Erythroblast (primary cell): ENCODE measurements at regions not wholly inside any gene's neighbourhood (a gene's known extent, or its start where the extent isn't known, plus 50 kb on each side); places are given as distances from the start of the nearest gene placed in this dataset.

Experiments used
- GATA1 ChIP-seq: IDR thresholded peaks from 2 replicates; pipeline ENCODE4 v1.6.1; 2011; ENCODE audit warnings: low read depth, mild to moderate bottlenecking, control low read depth, low read length, moderate library complexity
- POLR2A ChIP-seq: IDR thresholded peaks from 2 replicates; pipeline ENCODE4 v1.6.1; 2011; ENCODE audit warnings: mild to moderate bottlenecking, low read length

DNA sequence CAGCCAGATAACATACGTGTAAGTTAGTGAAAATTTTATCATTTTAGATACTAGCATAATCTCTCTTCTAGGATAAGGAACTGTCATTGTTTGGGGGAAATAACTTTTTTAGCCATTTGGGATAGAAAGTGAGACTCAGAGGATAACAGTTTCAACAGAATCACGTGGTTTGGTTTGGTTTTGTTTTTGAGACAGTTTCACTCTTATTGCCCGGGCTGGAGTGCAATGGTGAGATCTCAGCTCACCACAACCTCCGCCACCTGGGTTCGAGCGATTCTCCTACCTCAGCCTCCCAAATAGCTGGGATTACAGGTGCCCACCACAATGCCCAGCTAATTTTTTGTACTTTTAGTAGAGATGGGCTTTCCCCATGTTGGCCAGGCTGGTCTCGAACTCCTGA is 323.2 kb upstream of the MEIS1 start:
- TF ChIP-seq POLR2A (no peak), GATA1 (no peak)
